AG20443 (cell line): ENCODE measurements at regions not wholly inside any gene's neighbourhood (a gene's known extent, or its start where the extent isn't known, plus 50 kb on each side); places are given as distances from the start of the nearest gene placed in this dataset.
A peak's percentile ranks its signal among the peaks of the same experiment; 100 is the strongest.

Experiments used
- DNase-seq: peaks from one replicate; pipeline ENCODE4 v3.0.0; 2012; ENCODE audit warnings: low spot score, mixed read lengths

DNA sequence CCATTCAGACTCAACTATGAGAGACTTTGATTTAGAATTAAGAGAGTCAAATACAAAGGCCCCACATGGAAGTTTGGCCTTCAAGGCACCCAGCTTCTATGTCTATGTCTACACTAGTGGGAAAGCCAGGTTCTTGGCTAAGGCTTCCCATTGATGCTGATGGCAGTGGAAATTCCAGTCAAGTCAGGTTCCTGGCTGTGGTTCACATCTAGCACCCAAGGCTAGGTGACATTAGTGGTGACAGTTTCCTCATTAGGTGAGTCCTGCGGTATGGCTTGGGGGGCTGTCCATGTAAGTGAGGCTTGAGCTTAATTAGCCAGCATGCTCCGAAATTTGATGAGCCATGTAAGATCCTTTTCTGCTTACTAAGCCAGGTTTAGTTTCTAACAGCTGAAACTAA is 460.9 kb downstream of the RMST start:
- no peak for DNase-seq

DNA sequence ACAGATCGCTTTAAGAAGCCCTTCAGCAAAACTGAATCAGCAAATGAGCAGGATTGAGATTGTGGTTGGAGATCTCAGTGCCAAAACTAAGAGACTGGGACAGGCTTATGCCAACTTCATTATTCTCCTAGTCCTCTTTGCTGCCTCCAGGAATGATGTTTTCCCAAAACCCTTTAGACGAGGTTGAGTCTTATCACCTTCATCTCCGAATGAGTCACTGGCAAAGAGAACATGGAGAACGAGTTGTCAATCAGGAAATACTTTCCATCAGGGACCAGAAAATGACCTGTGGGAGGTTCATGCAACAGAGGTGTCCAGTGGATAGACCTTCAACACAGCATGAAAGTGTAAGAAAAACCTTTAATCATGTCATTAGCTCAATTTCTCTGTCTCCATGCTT is 461.5 kb downstream of the RMST start:
- no peak for DNase-seq

DNA sequence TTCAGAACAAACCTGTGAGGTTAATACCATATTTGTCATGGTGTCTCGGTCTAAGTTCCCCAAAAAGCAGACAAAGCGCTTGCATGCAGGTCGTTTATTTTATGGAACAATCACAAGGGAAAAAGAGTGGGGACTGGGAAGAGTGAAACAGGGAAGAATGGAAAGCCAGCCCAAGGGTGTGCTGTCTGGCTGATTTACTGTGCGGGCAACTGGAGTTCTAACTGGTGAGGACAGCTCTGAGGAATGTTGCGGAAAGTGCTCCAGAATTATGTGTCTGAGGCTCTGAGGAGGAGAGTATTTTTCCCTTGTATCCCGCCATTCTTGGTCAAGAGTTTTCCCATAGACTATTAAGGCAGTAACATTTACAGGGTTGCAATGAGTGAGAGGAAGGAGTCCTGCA is 465.4 kb downstream of the RMST start:
- peak; percentile 11 for DNase-seq

DNA sequence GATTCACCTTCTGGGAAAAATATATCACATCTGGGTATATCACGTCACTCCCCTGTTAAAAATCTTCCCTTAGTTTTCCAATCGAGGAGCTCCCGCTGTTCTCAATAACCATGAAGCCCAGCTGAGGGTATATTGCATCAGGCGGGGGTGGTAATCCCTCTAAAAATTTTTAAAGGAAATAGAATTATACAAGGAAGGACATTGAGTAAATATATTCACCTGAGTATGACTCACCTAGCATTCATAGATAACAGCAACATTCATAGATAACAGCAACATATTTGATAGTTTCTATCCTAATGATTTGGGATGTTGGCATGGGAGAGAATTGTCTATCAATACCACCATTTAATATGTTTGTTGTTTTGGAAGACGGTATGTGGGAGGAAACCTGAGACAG is 473.6 kb downstream of the RMST start:
- no peak for DNase-seq

DNA sequence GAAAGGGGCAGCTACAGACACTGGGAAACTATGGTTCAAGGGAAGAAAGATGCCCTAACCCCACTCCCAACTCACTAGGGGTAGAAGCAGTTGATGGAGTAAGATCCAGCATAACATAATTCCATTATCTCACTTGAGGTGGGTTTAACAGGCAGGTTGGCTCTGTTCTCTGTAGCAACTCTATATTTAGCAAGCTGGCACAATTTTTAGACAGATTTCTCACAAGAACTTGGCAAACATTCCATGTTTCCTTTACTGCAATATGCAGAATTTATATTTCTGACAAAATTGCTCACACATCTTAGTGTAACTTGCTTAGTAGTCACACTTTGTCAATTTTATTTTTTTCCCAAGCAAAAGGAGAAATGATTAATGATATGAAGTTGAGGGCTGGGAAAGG is 475.4 kb downstream of the RMST start:
- no peak for DNase-seq

DNA sequence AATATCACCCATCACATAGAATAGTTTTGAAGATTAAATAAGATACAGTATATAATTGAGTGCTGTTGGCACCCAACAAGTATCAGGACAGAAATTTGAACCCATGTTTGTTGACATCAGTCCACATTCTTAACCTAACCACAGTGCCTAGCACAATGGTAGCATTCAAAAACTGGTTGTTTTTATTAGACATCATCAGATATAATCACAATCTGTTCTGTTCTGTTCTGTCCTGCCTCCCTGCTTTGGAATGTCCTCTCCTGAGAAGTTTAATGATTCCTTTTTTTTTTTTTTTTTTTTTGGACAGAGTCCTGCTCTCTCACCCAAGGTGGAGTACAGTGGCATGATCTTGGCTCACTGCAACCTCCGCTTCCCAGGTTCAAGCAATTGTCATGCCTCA is 476.6 kb downstream of the RMST start:
- no peak for DNase-seq

DNA sequence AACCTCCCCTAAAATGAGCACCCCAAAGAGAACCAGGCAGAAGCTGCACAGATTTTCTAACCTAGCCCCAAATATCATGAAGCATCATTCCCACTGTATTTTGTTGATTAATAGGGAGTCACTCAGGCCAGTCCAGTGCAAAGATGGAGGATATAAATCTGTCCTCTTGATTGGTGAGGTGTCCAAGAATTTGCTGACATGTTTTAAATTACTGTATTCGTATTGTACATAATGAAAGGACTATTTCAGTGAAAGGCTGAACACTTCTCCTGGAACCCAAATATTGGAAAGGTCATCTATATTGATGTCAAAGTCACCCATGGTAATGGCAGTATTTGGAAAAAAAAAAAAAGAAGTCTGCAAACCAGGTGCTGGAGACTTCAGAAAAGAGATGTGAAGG is 477.5 kb downstream of the RMST start:
- DNase-seq, result no peak

DNA sequence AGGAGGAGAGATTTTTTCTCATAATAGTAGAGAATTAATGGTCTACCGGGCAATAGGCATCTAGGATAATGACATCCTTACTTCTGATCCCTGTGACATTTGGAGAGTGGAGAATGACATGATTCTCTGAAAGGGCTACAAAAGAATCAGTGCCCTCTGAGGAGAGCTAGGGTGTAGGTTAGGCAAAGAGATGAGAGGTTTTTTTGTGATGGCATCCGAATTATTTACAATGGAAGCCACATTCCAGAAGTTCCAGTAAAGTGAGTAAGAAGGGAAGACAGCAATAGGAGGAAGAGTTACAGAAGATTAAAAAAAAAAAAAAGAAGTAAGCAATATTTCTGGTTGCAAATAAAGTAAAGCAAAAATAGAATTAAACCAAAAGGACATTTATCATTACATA is 478.0 kb downstream of the RMST start:
- peak; percentile 39 for DNase-seq

DNA sequence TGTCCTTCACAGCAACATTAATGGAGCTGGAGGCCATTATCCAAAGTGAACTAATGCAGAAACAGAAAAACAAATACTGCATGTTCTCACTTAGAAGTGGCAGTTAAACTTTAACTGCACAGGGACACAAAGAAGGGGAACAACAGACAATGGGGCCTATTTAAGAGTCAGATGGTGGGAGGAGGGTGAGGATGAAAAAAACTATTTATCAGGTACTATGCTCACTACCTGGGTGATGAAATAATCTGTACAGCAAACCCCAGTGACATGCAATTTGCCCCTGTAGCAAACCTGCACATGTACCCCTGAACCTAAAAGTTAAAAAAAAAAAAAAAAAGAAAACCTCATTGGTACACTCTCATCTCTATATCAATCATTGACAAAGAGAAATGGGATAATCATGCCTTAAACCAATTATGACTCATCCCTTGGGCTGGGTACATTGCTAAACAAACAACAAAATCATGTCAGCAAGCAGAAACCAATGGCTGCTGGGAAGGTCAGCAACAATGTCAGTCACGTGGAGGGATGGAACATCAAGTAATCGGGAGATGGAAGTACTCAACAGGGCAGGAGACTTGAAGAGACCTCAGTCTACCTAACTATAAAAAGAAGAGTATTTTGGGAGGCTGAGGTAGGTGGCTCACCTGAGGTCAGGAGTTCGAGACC is 479.2 kb downstream of the RMST start:
- no peak for DNase-seq

DNA sequence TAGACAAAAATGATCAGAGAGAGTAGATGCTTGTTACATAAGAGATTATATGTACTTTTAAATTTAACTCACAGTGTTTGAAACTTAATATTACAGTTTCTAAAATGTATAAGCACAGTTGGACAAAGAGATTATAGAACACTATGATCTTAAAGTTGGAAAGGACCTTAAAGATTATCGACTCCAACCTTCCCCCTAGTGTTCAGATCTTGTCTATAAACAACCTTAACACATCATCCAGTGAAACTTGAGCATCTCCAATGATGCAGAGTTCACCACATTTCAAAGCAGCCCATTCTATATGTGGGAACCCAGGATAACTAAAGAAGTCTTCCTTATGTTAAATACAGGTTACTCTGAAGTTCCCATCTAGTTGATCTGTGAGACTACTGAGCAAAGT is 480.8 kb downstream of the RMST start:
- no peak for DNase-seq

DNA sequence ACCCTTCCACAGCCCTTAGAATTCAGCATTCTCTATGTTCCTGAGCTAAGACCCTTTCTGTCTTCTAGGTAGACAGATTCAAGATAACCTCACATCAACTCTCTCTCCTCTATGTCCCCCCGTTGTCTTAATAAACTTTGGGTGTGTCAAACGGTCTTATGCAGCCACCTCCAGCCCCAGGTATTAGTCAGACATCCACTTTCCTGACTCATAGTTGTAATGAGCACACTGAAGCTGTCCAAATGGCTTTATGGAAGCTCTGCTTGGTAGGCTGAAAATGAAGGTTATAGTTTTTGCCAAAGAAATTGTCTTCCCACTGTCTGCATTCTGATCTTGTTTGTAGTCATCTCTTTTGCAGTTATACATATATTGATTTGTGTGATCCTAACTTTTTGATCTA is 482.0 kb downstream of the RMST start:
- no peak for DNase-seq

DNA sequence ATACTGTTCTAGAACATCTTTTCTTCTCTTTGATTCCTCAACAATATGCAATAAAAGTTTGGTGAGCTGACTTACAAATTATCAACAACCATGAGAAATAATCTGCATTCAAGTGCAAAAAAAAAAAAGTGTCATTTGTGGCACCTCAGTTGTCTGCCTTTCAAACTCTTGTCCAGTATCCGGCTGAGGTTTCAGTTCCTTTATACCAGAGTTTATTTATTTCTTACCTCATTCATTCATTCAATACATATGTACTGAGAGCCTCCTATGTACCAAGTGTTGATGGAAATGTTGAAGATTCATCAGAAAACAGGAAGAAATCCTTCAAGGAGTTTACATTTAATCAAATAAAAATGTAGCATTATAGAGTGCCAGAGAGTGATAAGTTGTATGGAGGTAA is 484.1 kb downstream of the RMST start:
- no peak for DNase-seq

DNA sequence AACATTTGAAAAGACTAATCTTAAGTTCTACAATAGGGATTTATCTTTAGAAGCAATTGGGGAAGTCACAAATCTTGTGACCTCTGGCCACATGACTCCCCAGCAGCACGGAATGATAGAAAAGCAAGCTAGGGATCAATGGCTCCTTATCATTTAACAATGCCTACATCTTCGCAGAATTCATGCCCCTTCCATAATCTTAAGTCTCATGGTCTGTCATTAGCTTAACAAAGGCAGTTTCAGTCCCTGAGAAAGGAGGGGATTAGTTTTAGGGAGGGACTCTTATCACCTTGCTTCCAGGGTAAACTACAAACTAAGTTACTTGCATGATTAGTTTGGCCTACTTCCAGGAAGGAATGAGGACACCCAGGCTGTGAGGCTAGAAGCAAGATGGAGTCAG is 486.0 kb downstream of the RMST start:
- DNase-seq, result no peak

DNA sequence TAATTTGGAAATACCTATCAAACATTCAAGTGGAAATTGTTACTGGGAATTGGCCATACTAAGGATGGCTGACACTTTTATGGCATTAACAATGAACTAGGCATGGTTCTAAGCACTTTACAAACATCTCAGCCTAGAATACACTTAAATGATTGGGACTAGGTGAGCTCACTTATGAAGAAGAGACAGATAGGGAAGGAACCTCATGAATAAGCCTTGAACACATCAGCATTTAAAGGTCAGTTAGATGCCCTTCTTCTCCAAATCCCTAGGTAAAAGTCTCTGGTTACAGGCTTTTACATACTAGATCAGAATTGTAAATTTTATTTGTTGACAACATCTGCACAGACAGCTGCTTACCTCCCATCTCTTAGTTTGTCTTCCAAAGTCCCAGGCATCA is 488.6 kb downstream of the RMST start:
- DNase-seq, result no peak

DNA sequence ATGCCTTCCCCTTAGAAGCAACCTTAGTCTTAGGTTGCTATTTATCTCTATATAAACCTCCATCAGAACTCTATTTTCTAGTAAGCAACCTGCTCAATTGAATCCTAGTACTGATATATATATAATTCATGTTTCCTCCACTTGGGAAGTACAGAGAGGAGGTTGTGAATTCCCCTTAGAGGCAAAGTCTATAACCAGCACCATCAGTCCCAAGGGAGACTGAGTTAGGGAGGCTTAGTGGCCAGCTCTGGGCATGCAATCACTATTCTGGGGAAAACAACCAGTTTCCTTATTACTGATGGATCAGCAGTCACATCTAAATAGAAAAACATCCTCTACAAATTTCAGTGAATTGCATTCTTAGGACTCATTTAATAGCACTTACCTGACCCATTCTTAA is 489.1 kb downstream of the RMST start:
- DNase-seq, result no peak

DNA sequence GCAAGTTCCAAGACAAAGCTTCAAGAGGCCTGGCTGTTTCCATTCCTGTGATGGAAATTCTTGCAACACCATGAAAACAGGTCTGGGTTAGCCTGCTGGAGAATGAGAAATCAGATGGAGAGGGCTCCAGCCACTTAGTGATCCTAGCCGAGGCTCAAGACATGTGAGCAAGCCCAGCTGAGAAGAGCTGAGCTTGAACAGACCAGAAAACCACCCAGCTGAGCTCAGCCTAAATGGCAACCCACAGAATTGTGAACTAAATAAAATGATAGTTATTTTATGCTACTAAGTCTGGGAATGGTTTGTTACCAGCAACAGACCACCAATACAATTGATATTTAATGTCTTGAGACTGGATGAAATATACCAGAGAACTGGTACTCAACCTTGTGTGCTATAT is 494.5 kb downstream of the RMST start:
- DNase-seq, result no peak

DNA sequence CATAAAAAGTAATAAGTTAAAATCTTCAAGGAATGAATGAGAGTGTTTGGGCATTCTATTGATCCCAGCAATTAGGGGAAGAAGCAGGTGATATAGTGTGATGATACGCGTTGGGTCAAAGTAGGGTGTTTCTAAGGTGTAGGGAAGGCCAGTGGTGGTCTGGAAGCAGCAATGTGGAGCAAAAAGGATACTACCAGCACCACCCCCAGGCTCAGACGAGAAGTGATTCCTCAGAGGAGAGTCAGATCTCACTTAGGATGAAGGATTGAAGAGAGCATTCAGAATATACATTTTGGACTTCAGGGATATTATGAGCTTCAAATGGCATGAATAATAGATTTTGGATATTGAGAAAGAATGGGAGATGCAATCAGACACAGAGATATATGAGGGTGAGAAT is 497.6 kb downstream of the RMST start:
- DNase-seq, result no peak

DNA sequence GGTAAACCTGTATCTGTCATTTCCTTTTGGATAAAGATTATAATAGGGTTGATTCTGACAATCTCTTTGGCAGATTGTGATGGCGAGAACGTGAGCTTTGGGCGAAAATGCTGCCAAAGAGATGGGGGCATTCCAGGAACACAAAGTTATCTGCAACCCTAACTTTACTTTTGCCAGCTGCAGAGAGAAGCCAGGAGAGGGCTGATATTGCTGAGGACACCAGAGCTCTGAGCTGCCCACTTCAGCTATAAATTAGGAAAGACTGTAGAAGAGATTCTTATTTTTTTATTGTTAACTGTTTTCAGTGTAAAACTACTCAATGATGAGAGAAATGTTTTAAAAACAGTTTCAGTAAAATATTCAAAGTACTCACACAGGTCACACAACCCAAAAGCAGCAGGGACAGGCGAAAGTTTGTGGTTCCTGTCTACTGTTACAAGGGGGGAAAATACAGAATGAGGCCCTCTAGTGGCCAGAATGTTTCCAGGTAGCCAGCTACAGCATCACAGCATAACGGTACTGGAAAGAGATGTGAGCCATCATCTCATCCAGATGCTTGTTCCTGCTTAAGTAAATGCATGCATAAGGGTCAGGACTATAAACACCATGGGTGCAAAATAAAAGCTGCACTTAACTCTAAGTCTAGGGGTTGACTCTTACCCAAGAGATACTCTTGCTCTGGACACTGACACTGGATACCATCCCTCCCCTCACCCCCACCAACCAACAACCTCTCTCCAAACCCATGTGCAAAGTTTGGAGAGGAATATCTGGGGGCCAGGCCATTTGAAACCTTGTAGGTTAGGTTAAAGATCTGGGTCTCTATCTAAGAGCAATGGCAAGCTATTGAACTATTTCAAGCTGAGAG is 498.4 kb downstream of the RMST start:
- DNase-seq, result peak; percentile 40

DNA sequence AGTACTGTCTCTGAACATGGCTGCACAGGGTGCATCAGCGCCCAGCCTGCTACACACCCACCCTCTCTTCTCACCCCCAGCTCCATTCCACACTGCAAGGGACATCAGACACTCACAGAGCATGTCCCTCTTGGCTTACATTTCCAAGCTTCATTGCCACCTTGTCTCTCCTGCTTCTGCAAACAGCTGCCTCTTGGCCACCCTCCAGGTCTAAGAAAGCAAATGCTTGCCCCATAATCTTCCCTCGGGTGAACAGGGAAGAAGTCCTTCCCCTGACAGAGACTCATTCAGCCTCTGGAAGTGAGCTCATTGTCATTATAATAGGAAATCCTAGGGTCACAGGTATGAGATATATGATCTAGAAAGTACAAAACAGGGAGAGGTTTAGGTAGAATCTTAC is 505.2 kb downstream of the RMST start:
- no peak for DNase-seq

DNA sequence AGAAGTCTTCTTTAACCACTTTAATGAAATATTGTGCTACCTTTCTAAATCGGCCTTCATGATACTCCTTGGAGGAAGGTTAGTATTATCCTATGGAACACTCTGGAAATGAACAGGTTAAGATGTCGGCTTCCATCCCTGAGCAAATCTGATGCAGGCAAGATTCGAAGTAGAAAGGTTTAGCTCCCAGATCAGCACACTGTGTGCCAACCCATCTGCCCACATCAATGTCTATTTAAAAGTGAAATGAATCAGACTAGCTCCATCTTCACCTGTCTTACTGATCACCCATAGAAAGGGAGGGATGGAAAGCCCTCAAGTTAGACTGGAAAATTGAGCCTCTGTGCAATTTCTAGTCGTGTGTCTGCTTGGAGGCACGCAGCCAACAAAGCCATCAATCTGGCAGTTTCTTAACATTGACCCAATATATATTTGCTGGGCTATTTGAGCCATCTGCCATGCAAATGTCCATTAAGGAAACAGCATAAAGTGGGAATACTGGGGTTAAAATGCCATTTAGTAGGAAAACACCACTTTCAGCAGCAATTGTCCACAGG is 506.1 kb downstream of the RMST start:
- DNase-seq, result no peak

DNA sequence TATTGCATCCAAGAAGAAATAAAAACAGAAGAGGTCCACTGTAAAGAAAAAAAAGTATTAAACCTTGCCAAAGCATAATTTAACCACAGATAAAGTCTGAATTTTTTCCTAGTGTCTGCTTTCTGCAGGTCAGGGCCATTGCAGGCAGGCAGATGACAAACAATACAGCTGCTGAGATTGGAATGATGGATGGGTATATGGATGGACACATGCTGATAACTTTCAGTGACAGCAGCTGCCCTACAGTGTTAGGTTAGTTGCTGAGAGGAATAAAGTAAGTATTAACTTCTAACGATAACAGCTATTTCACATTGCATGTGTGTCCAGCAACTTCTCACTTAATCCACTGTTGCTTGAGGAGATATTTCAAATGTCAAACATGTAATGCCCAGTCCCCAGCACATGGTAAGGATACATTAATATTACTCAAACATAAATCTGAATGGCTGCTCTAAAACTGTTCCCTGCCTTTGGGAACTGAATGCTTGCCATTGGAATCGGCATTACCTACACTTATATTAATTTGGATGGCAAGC is 515.3 kb downstream of the RMST start:
- DNase-seq, result no peak

DNA sequence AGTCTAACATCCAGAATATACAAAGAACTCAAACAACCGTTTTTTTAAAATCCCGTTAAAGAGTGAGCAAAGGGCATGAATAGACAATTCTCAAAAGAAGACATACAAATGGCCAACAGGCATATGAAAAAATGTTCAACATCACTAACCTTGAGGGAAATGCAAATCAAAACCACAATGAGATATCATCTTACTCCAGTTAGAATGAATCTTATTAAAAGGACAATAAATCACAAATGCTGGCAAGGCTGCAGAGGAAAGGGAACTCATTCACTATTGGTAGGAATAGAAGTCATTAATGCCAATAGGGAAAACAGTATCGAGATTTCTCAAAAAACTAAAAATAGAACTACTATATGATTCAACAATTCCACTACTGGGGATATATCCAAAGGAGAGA is 520.1 kb downstream of the RMST start:
- no peak for DNase-seq

DNA sequence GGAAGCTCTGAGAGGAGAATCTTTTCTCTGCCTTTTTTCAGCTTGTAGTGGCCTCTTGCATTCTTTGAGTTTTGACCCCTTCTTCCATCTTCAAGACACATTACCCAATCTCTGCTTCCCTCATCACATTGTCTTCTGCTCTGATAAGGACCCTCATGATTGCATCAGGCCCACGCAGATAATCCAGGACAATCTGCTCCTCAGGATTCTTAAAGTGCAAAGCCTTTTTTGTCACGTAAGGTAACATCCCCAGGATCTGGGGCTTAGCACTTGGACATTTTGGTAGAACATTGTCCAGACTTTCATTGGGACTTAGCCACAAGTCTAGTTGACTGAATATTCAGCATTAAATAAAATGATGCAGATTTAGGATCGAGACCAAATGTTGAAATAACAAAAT is 521.2 kb downstream of the RMST start:
- DNase-seq, result no peak
